Gastroesophageal sphincter (tissue), 4 donors: ENCODE measurements at regions not wholly inside any gene's neighbourhood (a gene's known extent, or its start where the extent isn't known, plus 50 kb on each side); places are given as distances from the start of the nearest gene placed in this dataset.

Experiments used
- ATAC-seq: fragments of 150-250 bp; one replicate; pipeline ENCODE4 v1.9.1; 2016; ENCODE audit warnings: mild to moderate bottlenecking, moderate library complexity
- H3K27ac ChIP-seq, 4 donors: fragments of 200-600 bp; sonication (generic) in 3 of 4; 1 replicate in 3 of 4; 2 replicates in 1 of 4; pipeline ENCODE4 v1.5.1; 2016 to 2019
- H3K27me3 ChIP-seq: fragments of 200-600 bp; sonication (generic); one replicate; pipeline ENCODE4 v1.5.1; 2019
- H3K36me3 ChIP-seq, 2 donors: fragments of 200-600 bp; sonication (generic); one replicate each; pipeline ENCODE4 v1.5.1; 2019; ENCODE audit warnings: control low read depth in 1 of 2
- H3K4me1 ChIP-seq, 3 donors: fragments of 200-600 bp; sonication (generic); 1 replicate in 2 of 3; 2 replicates in 1 of 3; pipeline ENCODE4 v1.5.1; 2016 to 2019; ENCODE audit warnings: control low read depth in 2 of 3
- H3K4me3 ChIP-seq, 2 donors: fragments of 200-600 bp; sonication (generic); one replicate each; pipeline ENCODE4 v1.5.1; 2019; ENCODE audit warnings: mild to moderate bottlenecking in 1 of 2, moderate library complexity in 1 of 2
- H3K9me3 ChIP-seq, 3 donors: fragments of 200-600 bp; sonication (generic); one replicate each; pipeline ENCODE4 v1.5.1; 2017 to 2019; ENCODE audit warnings: control low read depth in 2 of 3
- CTCF ChIP-seq, 4 experiments: fragments of 200-600 bp in 2 of 4; fragments of 450-650 bp in 2 of 4; sonication (generic) in 1 of 4; IDR thresholded peaks; one replicate each; pipeline ENCODE4 v1.5.1; 2017 to 2019; ENCODE audit warnings: antibody characterized with exemption in 4 of 4, mild to moderate bottlenecking in 2 of 4, moderate library complexity in 2 of 4
- EP300 ChIP-seq: sonication (generic); formaldehyde crosslinking; IDR thresholded peaks from one replicate; pipeline ENCODE4 v1.6.1; 2017; ENCODE audit warnings: antibody characterized with exemption, mild to moderate bottlenecking
- POLR2A ChIP-seq, 2 donors: fragments of 450-650 bp; IDR thresholded peaks; one replicate each; pipeline ENCODE4 v1.6.1; 2017; ENCODE audit warnings: antibody characterized with exemption in 2 of 2, mild to moderate bottlenecking in 2 of 2, moderate library complexity in 1 of 2
- POLR2AphosphoS5 ChIP-seq: sonication (generic); formaldehyde crosslinking; IDR thresholded peaks from one replicate; pipeline ENCODE4 v1.6.1; 2017; ENCODE audit warnings: antibody characterized with exemption
- WGBS, 2 donors: methylation state at CpG; one replicate each; pipeline ENCODE4 v1.1.5; 2018; ENCODE audit warnings: low coverage in 1 of 2; 5-methylcytosine and 5-hydroxymethylcytosine counted together

GRCh38 chr10:8213735-8214134 lies 159.2 kb downstream of the GATA3 start:
- 80% methylated on average over 1 to 2 of the region's 2 CpGs for WGBS, 2 donors
- Histone ChIP-seq H3K27me3 (peaks cover 12% of the 10 kb centered on the region), H3K9me3 (no peaks in the 10 kb centered on the region), H3K36me3 (no peaks in the 10 kb centered on the region), H3K4me3 (no peak overlapping the region), H3K27ac (no peak overlapping the region), H3K4me1 (no peaks in the 10 kb centered on the region)
- TF ChIP-seq POLR2A (IDR thresholded peaks at IDR 0.05) (no peak), EP300 (no peak), POLR2AphosphoS5 (no peak), CTCF (IDR thresholded peaks at IDR 0.05) (no peak)
- ATAC-seq = no peak

GRCh38 chr10:8214587-8214986 lies 160.1 kb downstream of the GATA3 start:
- H3K36me3 ChIP-seq = no peaks in the 10 kb centered on the region
- no peak for ATAC-seq

GRCh38 chr10:8216893-8217292 lies 162.4 kb downstream of the GATA3 start:
- no peaks in the 10 kb centered on the region for H3K36me3 ChIP-seq
- no peak for TF ChIP-seq EP300
- TF ChIP-seq CTCF (IDR thresholded peaks at IDR 0.05) = no peak
- TF ChIP-seq POLR2A (IDR thresholded peaks at IDR 0.05) = no peak
- no peak for TF ChIP-seq POLR2AphosphoS5
- no peaks in the 10 kb centered on the region for H3K4me1 ChIP-seq
- ATAC-seq = no peak
- peaks cover 8% of the 10 kb centered on the region for H3K27me3 ChIP-seq
- H3K9me3 ChIP-seq = no peaks in the 10 kb centered on the region
- H3K27ac ChIP-seq = no peak overlapping the region
- no peak overlapping the region for H3K4me3 ChIP-seq

More at GRCh38 chr10:8214587-8214986, 160.1 kb downstream of the GATA3 start:
- Histone ChIP-seq H3K9me3 (no peaks in the 10 kb centered on the region), H3K27me3 (peaks cover 12% of the 10 kb centered on the region), H3K27ac (no peak overlapping the region), H3K4me3 (no peak overlapping the region), H3K4me1 (no peaks in the 10 kb centered on the region)
- WGBS, 2 donors = 86% methylated on average over 1 of the region's 4 CpGs; no CpG with 5 or more reads in 1 of the 2 donors
- no peak for TF ChIP-seq EP300
- no peak for TF ChIP-seq CTCF (IDR thresholded peaks at IDR 0.05)
- TF ChIP-seq POLR2A (IDR thresholded peaks at IDR 0.05) = no peak
- TF ChIP-seq POLR2AphosphoS5 = no peak

- ATAC-seq = no peak
- H3K27me3 ChIP-seq = no peaks in the 10 kb centered on the region
- H3K27ac ChIP-seq = no peak overlapping the region
- H3K9me3 ChIP-seq = no peaks in the 10 kb centered on the region
- no peaks in the 10 kb centered on the region for H3K36me3 ChIP-seq
- no peak for TF ChIP-seq POLR2A (IDR thresholded peaks at IDR 0.05)
- no peak for TF ChIP-seq EP300
- TF ChIP-seq CTCF (IDR thresholded peaks at IDR 0.05) = no peak
- TF ChIP-seq POLR2AphosphoS5 = no peak
- no peak overlapping the region for H3K4me3 ChIP-seq
- WGBS, 2 donors = 32 to 45% methylated on average over 6 of the region's 6 CpGs
- no peaks in the 10 kb centered on the region for H3K4me1 ChIP-seq
These were observed 167.0 kb downstream of the GATA3 start for GRCh38 chr10:8221451-8221850.

- Histone ChIP-seq H3K36me3 (no peaks in the 10 kb centered on the region), H3K9me3 (no peaks in the 10 kb centered on the region), H3K27me3 (no peaks in the 10 kb centered on the region), H3K4me1 (no peaks in the 10 kb centered on the region), H3K27ac (no peak overlapping the region), H3K4me3 (no peak overlapping the region)
- WGBS, 2 donors = 79 to 89% methylated on average over 1 to 5 of the region's 5 CpGs
- ATAC-seq = no peak
- TF ChIP-seq POLR2AphosphoS5 (no peak), POLR2A (IDR thresholded peaks at IDR 0.05) (no peak), CTCF (IDR thresholded peaks at IDR 0.05) (no peak), EP300 (no peak)
These were observed 170.1 kb downstream of the GATA3 start for GRCh38 chr10:8224591-8224990.
